G401 (cell line): ENCODE measurements at regions not wholly inside any gene's neighbourhood (a gene's known extent, or its start where the extent isn't known, plus 50 kb on each side); places are given as distances from the start of the nearest gene placed in this dataset.

Experiments used
- DNase-seq: peaks from one replicate; pipeline ENCODE4 v3.0.0-alpha.2; 2015; ENCODE audit warnings: low spot score
- in situ Hi-C: cut with HindIII; loops from 2 replicates; pipeline ENCODE4 v1.10.0; 2016; ENCODE audit warnings: low sequenced_read_pairs, mixed read lengths

GRCh38 chr16:79821911-79822310, 221.4 kb upstream of the MAF start:
- DNase-seq: no peak
- in situ Hi-C loops: no loop called here

DNA sequence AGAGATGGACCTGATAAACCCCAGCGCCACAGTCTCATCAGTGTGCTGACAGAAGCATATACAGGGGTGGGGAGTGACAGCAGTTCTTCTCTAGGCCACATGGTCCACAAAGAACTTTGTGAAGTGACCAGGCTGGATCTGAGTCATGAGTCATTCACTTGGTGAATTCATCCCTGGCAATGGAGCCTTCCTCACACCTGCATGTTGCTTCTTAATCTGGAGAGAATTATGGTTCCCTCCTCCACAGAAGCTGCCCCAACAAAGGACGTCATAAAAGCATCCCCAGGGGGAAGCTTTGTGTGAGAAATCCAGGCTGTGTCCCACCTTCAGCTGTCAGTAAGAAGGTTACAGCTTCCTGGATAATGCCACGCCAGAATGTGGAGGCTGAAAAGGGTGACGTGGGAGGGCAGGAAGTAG, 215.6 kb upstream of the MAF start:
- in situ Hi-C loops: no loop called here
- DNase-seq: no peak

GRCh38 chr16:79815049-79815448, 214.5 kb upstream of the MAF start:
- in situ Hi-C loops: no loop called here
- DNase-seq: no peak

GRCh38 chr16:79814124-79814523, 213.6 kb upstream of the MAF start:
- no peak for DNase-seq
- in situ Hi-C loops: no loop called here

DNA sequence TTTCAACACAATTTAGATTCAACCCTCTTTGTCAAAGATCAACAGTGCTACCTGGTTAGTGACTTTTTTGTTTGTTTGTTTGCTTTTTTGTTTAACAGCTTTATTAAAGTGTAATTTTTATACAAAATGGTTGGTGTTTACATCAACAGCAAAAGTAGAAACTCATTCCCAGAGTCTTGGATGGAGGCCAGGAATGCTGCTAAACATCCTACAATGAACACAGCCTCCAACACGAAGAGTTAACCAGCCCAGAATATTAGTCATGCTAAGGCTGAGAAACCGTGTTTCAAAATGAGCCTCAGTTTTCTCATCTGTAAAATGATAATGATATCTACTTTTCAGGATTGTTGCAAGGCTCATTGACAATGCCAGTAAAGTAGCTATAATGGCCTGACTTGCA, 211.0 kb upstream of the MAF start:
- in situ Hi-C loops: no loop called here
- no peak for DNase-seq

GRCh38 chr16:79810449-79811189, 210.1 kb upstream of the MAF start:
- DNase-seq: no peak
- in situ Hi-C loops: no loop called here

DNA sequence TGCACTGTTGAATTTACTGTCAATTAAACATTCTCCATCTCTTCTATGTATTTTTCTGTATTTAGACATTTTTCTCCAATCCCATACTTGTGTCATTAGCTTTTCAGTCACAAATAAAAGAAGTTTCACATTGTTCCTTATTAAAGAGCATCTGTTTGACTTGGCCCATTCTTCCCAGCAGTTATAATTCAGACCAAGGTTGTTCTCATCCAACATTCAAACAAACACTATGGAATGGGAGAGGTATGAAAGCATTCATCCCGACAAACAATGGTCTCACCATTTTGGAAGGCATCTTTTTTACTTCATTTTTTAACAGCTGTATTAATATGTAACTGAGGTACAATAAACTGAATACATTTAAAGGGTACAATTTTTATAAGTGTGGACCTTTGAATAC, 208.8 kb upstream of the MAF start:
- DNase-seq: no peak
- in situ Hi-C loops: no loop called here

- in situ Hi-C loops: no loop called here
- DNase-seq: no peak
Measured at GRCh38 chr16:79808731-79809130, 208.2 kb upstream of the MAF start.

- in situ Hi-C loops: no loop called here
- no peak for DNase-seq
Measured at GRCh38 chr16:79806757-79807156, 206.2 kb upstream of the MAF start.

- DNase-seq: no peak
- in situ Hi-C loops: no loop called here
Measured at GRCh38 chr16:79805621-79806020, 205.1 kb upstream of the MAF start.

DNA sequence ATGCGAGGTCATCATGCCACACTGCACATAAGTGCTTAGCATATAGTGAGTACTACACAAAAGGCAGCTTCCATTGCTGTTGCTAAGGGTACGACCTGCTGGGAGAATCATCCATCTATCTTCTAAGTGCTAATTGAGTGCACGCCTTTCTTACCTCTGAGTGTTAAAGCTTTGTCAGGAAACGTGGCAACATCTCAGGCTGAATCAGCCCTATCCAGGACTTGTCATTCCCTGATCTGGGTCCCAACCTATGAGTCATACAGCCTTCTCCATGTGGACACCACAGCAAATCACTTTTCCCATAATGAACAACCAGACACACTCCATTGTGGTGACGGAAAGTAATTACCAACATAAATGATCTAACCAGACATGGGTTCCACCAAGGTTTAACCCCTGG, 201.1 kb upstream of the MAF start:
- no peak for DNase-seq
- in situ Hi-C loops: no loop called here

GRCh38 chr16:79800016-79800608, 199.6 kb upstream of the MAF start:
- in situ Hi-C loops: no loop called here

GRCh38 chr16:79798416-79799053, 198.0 kb upstream of the MAF start:
- DNase-seq: no peak
- in situ Hi-C loops: no loop called here

More at GRCh38 chr16:79800016-79800608, 199.6 kb upstream of the MAF start:
- no peak for DNase-seq

- DNase-seq: no peak
- in situ Hi-C loops: no loop called here
Measured at GRCh38 chr16:79797486-79797885, 196.9 kb upstream of the MAF start.

DNA sequence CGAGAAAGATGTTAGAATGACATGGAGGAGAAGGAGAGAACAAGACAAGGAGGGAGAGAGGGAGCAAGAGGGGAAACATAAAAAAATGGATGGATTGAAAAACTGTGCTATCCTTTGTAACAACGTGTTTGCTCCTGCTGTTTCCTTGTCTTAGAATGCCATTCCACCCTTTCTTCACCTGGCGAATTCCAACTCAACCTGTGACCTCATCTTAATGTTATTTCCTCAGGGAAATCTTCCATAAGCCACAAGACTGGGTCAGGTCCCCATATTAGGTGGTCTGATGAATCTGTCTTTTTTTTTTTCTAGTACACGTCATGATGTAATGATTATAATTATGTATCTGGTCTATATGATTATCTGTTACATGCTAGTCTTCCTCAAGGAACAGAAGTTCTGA, 195.0 kb upstream of the MAF start:
- DNase-seq: no peak
- in situ Hi-C loops: no loop called here

DNA sequence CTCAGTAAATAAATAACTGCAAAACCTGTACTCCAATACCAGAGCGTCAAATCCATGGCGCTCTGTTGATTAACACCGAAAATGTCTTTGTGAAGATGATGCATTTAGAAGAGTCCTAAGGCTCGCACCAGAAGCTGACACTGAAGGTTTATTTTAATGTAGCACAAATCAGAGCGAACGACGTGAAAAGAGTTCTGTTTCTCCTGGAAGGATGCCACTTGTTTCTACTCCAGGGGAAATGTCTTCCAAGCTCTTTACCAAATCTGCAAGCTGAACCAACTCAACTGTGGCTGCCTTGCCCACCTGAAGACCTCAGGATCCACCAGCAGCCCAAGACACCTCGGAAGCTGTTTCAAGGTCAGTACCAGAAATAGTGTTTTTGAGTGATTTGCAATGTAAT, 194.4 kb upstream of the MAF start:
- in situ Hi-C loops: no loop called here

GRCh38 chr16:79792664-79793351, 192.3 kb upstream of the MAF start:
- in situ Hi-C loops: no loop called here

More for the DNA sequence above, 194.4 kb upstream of the MAF start:
- DNase-seq: no peak

DNA sequence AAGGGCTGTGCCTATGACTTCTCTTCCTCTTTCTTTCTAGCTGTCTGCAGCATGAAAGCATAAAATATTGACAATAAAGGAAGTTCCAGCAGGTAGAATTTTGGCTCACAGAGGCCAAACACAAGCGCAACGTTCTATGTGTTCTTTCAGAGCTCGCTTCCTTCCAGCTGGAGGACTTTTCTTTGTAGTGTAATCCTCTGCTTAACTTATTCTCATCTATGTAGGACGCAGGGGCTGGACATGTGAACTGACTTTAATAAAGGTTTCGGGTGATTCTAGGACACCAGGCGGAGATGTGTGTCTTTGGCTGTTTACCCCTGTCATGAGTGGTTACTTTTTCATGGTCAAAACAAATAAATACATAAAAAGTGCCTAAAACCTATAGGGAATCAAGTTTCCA, 191.5 kb upstream of the MAF start:
- in situ Hi-C loops: no loop called here
- no peak for DNase-seq

More at GRCh38 chr16:79792664-79793351, 192.3 kb upstream of the MAF start:
- DNase-seq: no peak

DNA sequence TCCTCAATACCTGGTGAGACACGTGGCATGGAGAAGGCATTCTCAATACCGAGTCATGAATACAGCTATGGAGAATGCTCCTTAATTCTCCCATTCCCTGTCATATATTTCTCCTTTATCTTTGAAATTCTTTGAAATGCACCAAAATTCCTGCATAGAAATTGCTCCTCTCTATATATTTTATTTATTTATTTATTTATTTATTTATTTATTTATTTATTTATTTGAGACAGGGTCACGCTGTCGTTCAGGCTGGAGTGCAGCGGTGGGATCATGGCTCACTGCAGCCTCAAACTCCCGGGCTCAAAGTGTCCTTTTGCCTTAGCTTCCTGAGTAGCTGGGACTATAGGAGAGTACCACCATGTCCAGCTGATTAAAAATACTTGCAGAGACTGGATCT, 190.3 kb upstream of the MAF start:
- DNase-seq: no peak
- in situ Hi-C loops: no loop called here

GRCh38 chr16:79788949-79789348, 188.4 kb upstream of the MAF start:
- no peak for DNase-seq
- in situ Hi-C loops: no loop called here
